AG09309 (cell line): ENCODE measurements at regions not wholly inside any gene's neighbourhood (a gene's known extent, or its start where the extent isn't known, plus 50 kb on each side); places are given as distances from the start of the nearest gene placed in this dataset.
"Not testable (repeated sequence)": the region's sequence is repeated elsewhere in the genome, so short reads cannot be mapped to it uniquely, and the experiment has no call there.

Source experiments
- DNase-seq: peaks from one replicate; pipeline ENCODE4 v3.0.0-alpha.2; 2010; ENCODE audit warnings: low read depth
- H3K4me3 ChIP-seq: 2 replicates; pipeline ENCODE4 v1.5.1; 2011; ENCODE audit warnings: mild to moderate bottlenecking, low read depth, low read length, moderate library complexity; ENCODE audit not compliant: control insufficient read depth
- CTCF ChIP-seq: IDR thresholded peaks from 2 replicates; pipeline ENCODE4 v1.5.1; 2011; ENCODE audit warnings: mild to moderate bottlenecking, low read depth, low read length, inconsistent platforms; ENCODE audit not compliant: insufficient read depth, control insufficient read depth; ENCODE audit errors: missing control alignments

DNA sequence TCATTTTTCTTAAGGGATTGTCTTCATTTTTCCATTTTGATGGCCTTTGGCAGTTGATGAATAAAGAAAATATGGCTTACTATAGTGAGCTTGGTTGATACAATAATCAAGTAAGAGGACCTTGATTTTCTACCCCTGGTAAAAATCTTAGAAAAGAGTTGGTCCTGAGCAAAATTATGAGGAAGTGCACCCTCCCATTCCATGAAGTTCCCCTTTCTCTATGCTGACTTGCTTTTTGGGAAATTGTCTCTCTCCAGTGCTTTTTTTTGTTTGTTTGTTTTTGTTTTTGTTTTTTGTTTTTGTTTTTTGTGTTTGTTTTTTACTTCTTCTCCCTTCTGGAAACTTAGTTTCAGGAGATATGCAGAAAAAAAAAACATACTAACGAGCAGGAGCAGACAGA, 449.2 kb upstream of the ACTBL2 start:
- TF ChIP-seq CTCF = no peak
- H3K4me3 ChIP-seq = no peak overlapping the region
- no peak for DNase-seq

DNA sequence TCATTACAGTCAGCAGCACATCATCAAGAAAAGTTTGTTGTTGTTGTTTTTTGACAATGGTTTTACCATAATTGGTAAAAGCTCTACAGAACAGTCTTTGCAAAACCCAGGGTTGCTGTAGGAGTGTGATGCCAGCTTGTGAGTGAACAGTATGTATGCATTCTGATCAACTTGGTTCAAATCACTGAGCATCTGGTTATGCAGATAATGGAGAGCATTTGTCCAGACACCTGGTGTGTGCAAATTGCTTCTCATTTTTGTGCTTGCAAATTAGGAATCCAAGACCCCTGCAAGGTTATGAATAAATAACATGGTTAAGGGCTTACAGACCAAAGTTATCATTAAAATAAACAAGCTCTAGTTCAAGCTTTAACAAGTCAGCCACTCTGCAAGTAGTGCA, 448.7 kb upstream of the ACTBL2 start:
- TF ChIP-seq CTCF = no peak
- no peak for DNase-seq
- H3K4me3 ChIP-seq = no peak overlapping the region

- no peak for DNase-seq
- TF ChIP-seq CTCF = no peak
- no peak overlapping the region for H3K4me3 ChIP-seq
These were observed 446.7 kb upstream of the ACTBL2 start for GRCh38 chr5:57929271-57929670.

DNA sequence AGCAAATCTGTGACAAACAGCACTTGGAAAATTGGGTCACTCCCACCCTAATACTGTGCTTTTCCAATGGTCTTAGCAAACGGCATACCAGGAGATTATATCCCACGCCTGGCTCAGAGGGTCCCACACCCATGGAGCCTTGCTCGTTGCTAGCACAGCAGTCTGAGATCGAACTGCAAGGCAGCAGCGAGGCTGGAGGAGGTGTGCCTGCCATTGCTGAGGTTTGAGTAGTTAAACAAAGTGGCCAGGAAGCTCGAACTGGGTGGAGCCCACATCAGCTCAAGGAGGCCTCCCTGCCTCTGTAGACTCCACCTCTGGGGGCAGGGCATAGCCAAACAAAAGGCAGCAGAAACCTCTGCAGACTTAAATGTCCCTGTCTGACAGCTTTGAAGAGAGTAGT, 440.5 kb upstream of the ACTBL2 start:
- DNase-seq, H3K4me3 ChIP-seq: not testable (repeated sequence)

GRCh38 chr5:57917004-57917403, 434.4 kb upstream of the ACTBL2 start:
- no peak overlapping the region for H3K4me3 ChIP-seq
- no peak for DNase-seq
- no peak for TF ChIP-seq CTCF

- TF ChIP-seq CTCF = no peak
- DNase-seq = no peak
- no peak overlapping the region for H3K4me3 ChIP-seq
These were observed 432.9 kb upstream of the ACTBL2 start for GRCh38 chr5:57915536-57915935.

- no peak for DNase-seq
- no peak overlapping the region for H3K4me3 ChIP-seq
- TF ChIP-seq CTCF = no peak
These were observed 428.8 kb upstream of the ACTBL2 start for GRCh38 chr5:57911438-57911837.
